ENCODE measurements at regions not wholly inside any gene's neighbourhood (a gene's known extent, or its start where the extent isn't known, plus 50 kb on each side); places are given as distances from the start of the nearest gene placed in this dataset.

DNA sequence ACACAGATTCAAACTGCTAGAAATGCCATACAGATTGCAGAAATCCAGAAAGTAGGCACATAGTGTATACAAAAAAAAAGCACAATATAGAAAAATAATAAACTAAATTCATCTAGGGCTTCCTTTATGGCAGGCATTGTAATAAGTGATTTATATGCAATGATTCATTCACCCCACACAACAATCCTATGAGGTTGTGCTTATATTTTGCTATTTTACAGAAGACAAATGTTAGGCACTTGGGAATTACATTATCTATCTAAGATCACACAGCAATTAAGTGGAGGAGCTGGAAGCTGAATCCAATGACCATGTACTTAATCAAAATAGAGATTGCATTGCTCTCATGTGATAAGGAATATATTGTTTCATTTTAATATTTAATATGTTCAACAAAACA is 225.7 kb upstream of the KCNK2 start:
- TF ChIP-seq, protein P1, sequence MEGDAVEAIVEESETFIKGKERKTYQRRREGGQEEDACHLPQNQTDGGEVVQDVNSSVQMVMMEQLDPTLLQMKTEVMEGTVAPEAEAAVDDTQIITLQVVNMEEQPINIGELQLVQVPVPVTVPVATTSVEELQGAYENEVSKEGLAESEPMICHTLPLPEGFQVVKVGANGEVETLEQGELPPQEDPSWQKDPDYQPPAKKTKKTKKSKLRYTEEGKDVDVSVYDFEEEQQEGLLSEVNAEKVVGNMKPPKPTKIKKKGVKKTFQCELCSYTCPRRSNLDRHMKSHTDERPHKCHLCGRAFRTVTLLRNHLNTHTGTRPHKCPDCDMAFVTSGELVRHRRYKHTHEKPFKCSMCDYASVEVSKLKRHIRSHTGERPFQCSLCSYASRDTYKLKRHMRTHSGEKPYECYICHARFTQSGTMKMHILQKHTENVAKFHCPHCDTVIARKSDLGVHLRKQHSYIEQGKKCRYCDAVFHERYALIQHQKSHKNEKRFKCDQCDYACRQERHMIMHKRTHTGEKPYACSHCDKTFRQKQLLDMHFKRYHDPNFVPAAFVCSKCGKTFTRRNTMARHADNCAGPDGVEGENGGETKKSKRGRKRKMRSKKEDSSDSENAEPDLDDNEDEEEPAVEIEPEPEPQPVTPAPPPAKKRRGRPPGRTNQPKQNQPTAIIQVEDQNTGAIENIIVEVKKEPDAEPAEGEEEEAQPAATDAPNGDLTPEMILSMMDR (conservative IDR thresholded peaks at IDR 0.05; ENCODE audit: low read depth, low read length): no peak
- no peak for TF ChIP-seq EZH2 (IDR thresholded peaks at IDR 0.05; ENCODE audit: borderline replicate concordance, low read depth, low read length, poor library complexity, severe bottlenecking)
